ENCODE measurements at regions not wholly inside any gene's neighbourhood (a gene's known extent, or its start where the extent isn't known, plus 50 kb on each side); places are given as distances from the start of the nearest gene placed in this dataset.

DNA sequence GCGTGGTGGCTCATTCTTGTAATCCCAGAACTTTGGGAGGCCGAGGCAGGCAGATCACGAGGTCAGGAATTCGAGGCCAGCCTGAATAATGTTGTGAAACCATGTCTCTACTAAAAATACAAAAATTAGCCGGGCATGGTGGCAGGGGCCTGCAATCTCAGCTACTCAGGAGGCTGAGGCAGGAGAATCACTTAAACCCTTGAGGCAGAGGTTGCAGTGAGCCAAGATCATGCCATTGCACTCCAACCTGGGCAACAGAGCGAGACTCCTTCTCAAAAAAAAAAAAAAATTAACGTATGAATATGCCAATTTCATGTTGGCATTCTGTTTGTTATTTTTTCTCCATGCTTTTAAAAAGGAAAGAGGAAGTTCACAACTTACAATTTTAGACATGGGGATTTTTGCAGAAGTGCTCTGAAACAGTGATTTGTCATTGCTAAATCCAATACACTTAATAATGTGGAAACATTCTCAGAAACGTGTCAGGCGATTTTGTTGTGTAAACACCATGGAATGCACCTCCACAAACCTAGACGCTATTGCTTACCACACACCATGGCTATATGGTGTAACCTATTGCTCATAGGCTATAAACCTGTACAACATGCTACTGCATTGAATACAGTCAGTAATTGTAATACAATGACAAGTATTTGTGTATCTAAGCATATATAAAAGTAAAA, 115.9 kb upstream of the PCDH20 start:
- TF ChIP-seq, protein P1, sequence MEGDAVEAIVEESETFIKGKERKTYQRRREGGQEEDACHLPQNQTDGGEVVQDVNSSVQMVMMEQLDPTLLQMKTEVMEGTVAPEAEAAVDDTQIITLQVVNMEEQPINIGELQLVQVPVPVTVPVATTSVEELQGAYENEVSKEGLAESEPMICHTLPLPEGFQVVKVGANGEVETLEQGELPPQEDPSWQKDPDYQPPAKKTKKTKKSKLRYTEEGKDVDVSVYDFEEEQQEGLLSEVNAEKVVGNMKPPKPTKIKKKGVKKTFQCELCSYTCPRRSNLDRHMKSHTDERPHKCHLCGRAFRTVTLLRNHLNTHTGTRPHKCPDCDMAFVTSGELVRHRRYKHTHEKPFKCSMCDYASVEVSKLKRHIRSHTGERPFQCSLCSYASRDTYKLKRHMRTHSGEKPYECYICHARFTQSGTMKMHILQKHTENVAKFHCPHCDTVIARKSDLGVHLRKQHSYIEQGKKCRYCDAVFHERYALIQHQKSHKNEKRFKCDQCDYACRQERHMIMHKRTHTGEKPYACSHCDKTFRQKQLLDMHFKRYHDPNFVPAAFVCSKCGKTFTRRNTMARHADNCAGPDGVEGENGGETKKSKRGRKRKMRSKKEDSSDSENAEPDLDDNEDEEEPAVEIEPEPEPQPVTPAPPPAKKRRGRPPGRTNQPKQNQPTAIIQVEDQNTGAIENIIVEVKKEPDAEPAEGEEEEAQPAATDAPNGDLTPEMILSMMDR (IDR thresholded peaks at IDR 0.05), result no peak
- TF ChIP-seq POLR2A (IDR thresholded peaks at IDR 0.05), result no peak
- TF ChIP-seq EP300 (IDR thresholded peaks at IDR 0.05), result no peak

All from ovary (tissue), 3 donors.